ENCODE measurements at regions not wholly inside any gene's neighbourhood (a gene's known extent, or its start where the extent isn't known, plus 50 kb on each side); places are given as distances from the start of the nearest gene placed in this dataset.

DNA sequence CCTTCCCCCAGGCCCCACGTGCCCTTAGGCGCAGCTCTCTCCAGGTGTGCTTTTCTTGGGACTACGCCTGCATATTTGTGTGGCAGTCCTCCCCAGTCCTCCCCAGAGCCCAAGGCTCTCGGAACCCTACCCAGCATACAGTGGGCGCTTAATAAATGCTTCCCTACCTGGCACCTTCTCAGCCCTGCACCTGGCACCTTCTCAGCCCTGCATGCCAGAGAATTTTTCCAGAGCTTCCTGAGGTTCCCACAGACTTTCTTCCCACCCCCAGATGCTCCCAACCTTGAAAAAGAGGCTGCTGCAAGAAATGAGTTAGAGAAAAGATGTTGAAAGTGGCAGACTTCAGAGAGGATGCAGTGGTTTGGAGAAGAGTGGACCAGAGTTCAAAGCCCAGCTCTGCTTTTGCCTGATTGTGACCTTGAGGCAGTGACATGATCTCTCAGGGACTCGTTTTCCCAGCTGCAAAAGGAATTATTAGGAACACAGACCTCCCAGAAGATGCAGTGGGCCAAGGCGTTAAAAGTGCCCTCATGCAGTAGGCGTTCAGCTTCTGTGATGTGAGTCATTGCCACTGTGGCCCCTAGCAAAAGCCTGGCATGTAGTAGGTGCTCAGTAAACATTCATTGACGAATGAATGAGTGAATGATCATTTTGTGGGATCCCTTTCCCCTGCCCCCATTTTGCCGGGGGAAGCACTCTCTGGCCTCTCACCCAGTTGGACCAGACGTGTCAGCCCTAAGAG lies 167.2 kb downstream of the PHETA1 start:
- H3K4me3 ChIP-seq (replicated peaks in 1 of 2; ENCODE audit: low read depth in 1 of 2, low read length in 2 of 2), result no peak overlapping the region
- ChIA-PET CTCF (no interaction called here), POLR2A (no interaction called here), RAD21 (ENCODE audit: low non-redundant PET in 1 of 2, low total read pairs in 2 of 2, uncharacterized antibody in 2 of 2, unreplicated experiment in 2 of 2) (no interaction called here)
- H3K9me3 ChIP-seq (ENCODE audit: control insufficient read depth in 1 of 2, insufficient read depth in 1 of 2, low read depth in 1 of 2, low read length in 2 of 2), result no peaks in the 10 kb centered on the region
- no TSS peak for BruUV-seq (replicated peaks)
- H3K79me2 ChIP-seq (ENCODE audit: insufficient read depth, low read length), result no peaks in the 10 kb centered on the region
- ATAC-seq (no peak), DNase-seq (ENCODE audit: low read depth, low spot score) (no peak)
- H3K4me2 ChIP-seq (ENCODE audit: low read length), result no peak overlapping the region
- intact Hi-C loops (cut with micrococcal nuclease), result no loop called here
- H3K9ac ChIP-seq (ENCODE audit: low read length), result no peak overlapping the region
- H3K4me1 ChIP-seq (ENCODE audit: control insufficient read depth in 1 of 2, insufficient read depth in 2 of 2, low read length in 2 of 2), result no peaks in the 10 kb centered on the region
- no peaks in the 10 kb centered on the region for H4K20me1 ChIP-seq (ENCODE audit: insufficient read depth)
- H3K9me2 ChIP-seq (ENCODE audit: insufficient read depth), result no peaks in the 10 kb centered on the region
- peaks cover 35% of the 10 kb centered on the region for H3K27me3 ChIP-seq (ENCODE audit: insufficient read depth, low read length)
- no peaks in the 10 kb centered on the region for H3K36me3 ChIP-seq (ENCODE audit: control insufficient read depth in 1 of 2, insufficient read depth in 2 of 2, low read length in 2 of 2)
- no peak overlapping the region for H3K27ac ChIP-seq (ENCODE audit: low read depth, low read length)
- no peak overlapping the region for H2AFZ ChIP-seq (ENCODE audit: low read depth, low read length, poor library complexity, severe bottlenecking)
- no peak for TF ChIP-seq RAD21 (IDR thresholded peaks at IDR 0.05; ENCODE audit: low read depth)
- TF ChIP-seq SP1 (IDR thresholded peaks at IDR 0.05; ENCODE audit: low read depth), result no peak
- no peak for TF ChIP-seq CEBPB (IDR thresholded peaks at IDR 0.05; ENCODE audit: low read depth)
- TF ChIP-seq POLR2A (IDR thresholded peaks at IDR 0.05; ENCODE audit: borderline replicate concordance, extremely low read depth, insufficient read depth, insufficient read length), result no peak
- TF ChIP-seq FOSL1 (IDR thresholded peaks at IDR 0.05; ENCODE audit: low read depth), result no peak
- TF ChIP-seq, protein P1, sequence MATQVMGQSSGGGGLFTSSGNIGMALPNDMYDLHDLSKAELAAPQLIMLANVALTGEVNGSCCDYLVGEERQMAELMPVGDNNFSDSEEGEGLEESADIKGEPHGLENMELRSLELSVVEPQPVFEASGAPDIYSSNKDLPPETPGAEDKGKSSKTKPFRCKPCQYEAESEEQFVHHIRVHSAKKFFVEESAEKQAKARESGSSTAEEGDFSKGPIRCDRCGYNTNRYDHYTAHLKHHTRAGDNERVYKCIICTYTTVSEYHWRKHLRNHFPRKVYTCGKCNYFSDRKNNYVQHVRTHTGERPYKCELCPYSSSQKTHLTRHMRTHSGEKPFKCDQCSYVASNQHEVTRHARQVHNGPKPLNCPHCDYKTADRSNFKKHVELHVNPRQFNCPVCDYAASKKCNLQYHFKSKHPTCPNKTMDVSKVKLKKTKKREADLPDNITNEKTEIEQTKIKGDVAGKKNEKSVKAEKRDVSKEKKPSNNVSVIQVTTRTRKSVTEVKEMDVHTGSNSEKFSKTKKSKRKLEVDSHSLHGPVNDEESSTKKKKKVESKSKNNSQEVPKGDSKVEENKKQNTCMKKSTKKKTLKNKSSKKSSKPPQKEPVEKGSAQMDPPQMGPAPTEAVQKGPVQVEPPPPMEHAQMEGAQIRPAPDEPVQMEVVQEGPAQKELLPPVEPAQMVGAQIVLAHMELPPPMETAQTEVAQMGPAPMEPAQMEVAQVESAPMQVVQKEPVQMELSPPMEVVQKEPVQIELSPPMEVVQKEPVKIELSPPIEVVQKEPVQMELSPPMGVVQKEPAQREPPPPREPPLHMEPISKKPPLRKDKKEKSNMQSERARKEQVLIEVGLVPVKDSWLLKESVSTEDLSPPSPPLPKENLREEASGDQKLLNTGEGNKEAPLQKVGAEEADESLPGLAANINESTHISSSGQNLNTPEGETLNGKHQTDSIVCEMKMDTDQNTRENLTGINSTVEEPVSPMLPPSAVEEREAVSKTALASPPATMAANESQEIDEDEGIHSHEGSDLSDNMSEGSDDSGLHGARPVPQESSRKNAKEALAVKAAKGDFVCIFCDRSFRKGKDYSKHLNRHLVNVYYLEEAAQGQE (IDR thresholded peaks at IDR 0.05; ENCODE audit: low read depth), result no peak
- TF ChIP-seq, protein P2, sequence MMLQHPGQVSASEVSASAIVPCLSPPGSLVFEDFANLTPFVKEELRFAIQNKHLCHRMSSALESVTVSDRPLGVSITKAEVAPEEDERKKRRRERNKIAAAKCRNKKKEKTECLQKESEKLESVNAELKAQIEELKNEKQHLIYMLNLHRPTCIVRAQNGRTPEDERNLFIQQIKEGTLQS (IDR thresholded peaks at IDR 0.05), result no peak
- TF ChIP-seq POLR2AphosphoS5 (IDR thresholded peaks at IDR 0.05; ENCODE audit: low read depth, low read length), result no peak
- no peak for TF ChIP-seq SRF (IDR thresholded peaks at IDR 0.05; ENCODE audit: low read depth)
- TF ChIP-seq, protein P3, sequence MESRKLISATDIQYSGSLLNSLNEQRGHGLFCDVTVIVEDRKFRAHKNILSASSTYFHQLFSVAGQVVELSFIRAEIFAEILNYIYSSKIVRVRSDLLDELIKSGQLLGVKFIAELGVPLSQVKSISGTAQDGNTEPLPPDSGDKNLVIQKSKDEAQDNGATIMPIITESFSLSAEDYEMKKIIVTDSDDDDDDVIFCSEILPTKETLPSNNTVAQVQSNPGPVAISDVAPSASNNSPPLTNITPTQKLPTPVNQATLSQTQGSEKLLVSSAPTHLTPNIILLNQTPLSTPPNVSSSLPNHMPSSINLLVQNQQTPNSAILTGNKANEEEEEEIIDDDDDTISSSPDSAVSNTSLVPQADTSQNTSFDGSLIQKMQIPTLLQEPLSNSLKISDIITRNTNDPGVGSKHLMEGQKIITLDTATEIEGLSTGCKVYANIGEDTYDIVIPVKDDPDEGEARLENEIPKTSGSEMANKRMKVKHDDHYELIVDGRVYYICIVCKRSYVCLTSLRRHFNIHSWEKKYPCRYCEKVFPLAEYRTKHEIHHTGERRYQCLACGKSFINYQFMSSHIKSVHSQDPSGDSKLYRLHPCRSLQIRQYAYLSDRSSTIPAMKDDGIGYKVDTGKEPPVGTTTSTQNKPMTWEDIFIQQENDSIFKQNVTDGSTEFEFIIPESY (IDR thresholded peaks at IDR 0.05; ENCODE audit: extremely low read depth, insufficient replicate concordance, low read length), result no peak
- TF ChIP-seq CBX3 (IDR thresholded peaks at IDR 0.05; ENCODE audit: low read depth), result no peak
- TF ChIP-seq ELF1 (IDR thresholded peaks at IDR 0.05; ENCODE audit: borderline replicate concordance, low read depth), result no peak
- TF ChIP-seq EZH2phosphoT487 (IDR thresholded peaks at IDR 0.05; ENCODE audit: borderline replicate concordance), result no peak
- TF ChIP-seq JUND (IDR thresholded peaks at IDR 0.05), result no peak
- TF ChIP-seq YY1 (IDR thresholded peaks at IDR 0.05; ENCODE audit: extremely low read depth, insufficient replicate concordance, low read depth, low read length), result no peak
- no peak for TF ChIP-seq SIN3A (IDR thresholded peaks at IDR 0.05; ENCODE audit: low read depth)
- no peak for TF ChIP-seq TCF7L2 (IDR thresholded peaks at IDR 0.05; ENCODE audit: borderline replicate concordance, extremely low read depth, insufficient read depth, insufficient read length)
- TF ChIP-seq EZH2 (IDR thresholded peaks at IDR 0.05), result no peak
- no peak for TF ChIP-seq ZFX (IDR thresholded peaks at IDR 0.05)
